HG02943 (cell line): ENCODE measurements at regions not wholly inside any gene's neighbourhood (a gene's known extent, or its start where the extent isn't known, plus 50 kb on each side); places are given as distances from the start of the nearest gene placed in this dataset.

Experiments
- ATAC-seq: cut with Tn5 transposase; IDR thresholded peaks from one replicate; pipeline ENCODE4 v1.9.1; 2021; ENCODE audit warnings: mild to moderate bottlenecking, low read depth, moderate library complexity; ENCODE audit not compliant: unreplicated experiment

- ATAC-seq, result no peak
Measured at GRCh38 chr6:18664401-18664800, 277.3 kb downstream of the RNF144B start.

GRCh38 chr6:18667612-18668011, 280.5 kb downstream of the RNF144B start:
- ATAC-seq, result no peak

GRCh38 chr6:18668994-18669393, 281.8 kb downstream of the RNF144B start:
- no peak for ATAC-seq

GRCh38 chr6:18672852-18673251, 285.7 kb downstream of the RNF144B start:
- ATAC-seq, result no peak

- ATAC-seq, result no peak
Measured at GRCh38 chr6:18674346-18674745, 287.2 kb downstream of the RNF144B start.

GRCh38 chr6:18675881-18676280, 288.7 kb downstream of the RNF144B start:
- ATAC-seq, result no peak

GRCh38 chr6:18676548-18676947, 289.4 kb downstream of the RNF144B start:
- no peak for ATAC-seq

GRCh38 chr6:18680842-18681241, 293.7 kb downstream of the RNF144B start:
- no peak for ATAC-seq

GRCh38 chr6:18681832-18682503, 294.8 kb downstream of the RNF144B start:
- no peak for ATAC-seq

GRCh38 chr6:18684343-18684742, 297.2 kb downstream of the RNF144B start:
- ATAC-seq, result no peak

- no peak for ATAC-seq
Measured at GRCh38 chr6:18692929-18693685, 306.0 kb downstream of the RNF144B start.

GRCh38 chr6:18693881-18694280, 306.7 kb downstream of the RNF144B start:
- ATAC-seq, result no peak

GRCh38 chr6:18703546-18703945, 316.4 kb downstream of the RNF144B start:
- ATAC-seq, result no peak

GRCh38 chr6:18707714-18708439, 320.7 kb downstream of the RNF144B start:
- no peak for ATAC-seq

GRCh38 chr6:18712595-18712994, 325.4 kb downstream of the RNF144B start:
- ATAC-seq, result no peak

- no peak for ATAC-seq
Measured at GRCh38 chr6:18720075-18720474, 332.9 kb downstream of the RNF144B start.

GRCh38 chr6:18724056-18724455, 336.9 kb downstream of the RNF144B start:
- ATAC-seq, result no peak

GRCh38 chr6:18725449-18725848, 338.3 kb downstream of the RNF144B start:
- no peak for ATAC-seq

- ATAC-seq, result no peak
Measured at GRCh38 chr6:18733921-18734550, 346.9 kb downstream of the RNF144B start.

- ATAC-seq, result no peak
Measured at GRCh38 chr6:18741741-18742140, 354.6 kb downstream of the RNF144B start.

- ATAC-seq, result no peak
Measured at GRCh38 chr6:18742406-18742805, 355.3 kb downstream of the RNF144B start.
